ENCODE measurements at regions not wholly inside any gene's neighbourhood (a gene's known extent, or its start where the extent isn't known, plus 50 kb on each side); places are given as distances from the start of the nearest gene placed in this dataset.

DNA sequence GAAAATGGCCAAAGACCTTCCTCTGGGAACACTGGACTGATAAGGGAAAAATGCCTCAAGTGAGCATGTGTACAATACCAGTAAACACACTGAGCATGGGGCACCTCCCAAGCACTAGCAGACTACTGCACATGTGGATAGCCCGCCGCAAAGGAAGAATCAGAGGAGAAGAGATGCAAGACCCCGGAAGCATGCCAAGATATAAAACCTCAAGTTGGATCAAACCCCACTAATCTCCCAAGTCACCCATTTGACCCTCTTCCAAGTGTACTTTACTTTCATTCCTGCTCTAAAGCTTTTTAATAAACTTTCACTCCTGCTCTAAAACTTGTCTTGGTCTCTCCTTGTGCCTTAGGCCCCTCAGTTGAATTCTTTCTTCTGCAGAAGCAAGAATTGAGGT lies 121.1 kb upstream of the PLAAT1 start (continued):
- TF ChIP-seq, protein P1, sequence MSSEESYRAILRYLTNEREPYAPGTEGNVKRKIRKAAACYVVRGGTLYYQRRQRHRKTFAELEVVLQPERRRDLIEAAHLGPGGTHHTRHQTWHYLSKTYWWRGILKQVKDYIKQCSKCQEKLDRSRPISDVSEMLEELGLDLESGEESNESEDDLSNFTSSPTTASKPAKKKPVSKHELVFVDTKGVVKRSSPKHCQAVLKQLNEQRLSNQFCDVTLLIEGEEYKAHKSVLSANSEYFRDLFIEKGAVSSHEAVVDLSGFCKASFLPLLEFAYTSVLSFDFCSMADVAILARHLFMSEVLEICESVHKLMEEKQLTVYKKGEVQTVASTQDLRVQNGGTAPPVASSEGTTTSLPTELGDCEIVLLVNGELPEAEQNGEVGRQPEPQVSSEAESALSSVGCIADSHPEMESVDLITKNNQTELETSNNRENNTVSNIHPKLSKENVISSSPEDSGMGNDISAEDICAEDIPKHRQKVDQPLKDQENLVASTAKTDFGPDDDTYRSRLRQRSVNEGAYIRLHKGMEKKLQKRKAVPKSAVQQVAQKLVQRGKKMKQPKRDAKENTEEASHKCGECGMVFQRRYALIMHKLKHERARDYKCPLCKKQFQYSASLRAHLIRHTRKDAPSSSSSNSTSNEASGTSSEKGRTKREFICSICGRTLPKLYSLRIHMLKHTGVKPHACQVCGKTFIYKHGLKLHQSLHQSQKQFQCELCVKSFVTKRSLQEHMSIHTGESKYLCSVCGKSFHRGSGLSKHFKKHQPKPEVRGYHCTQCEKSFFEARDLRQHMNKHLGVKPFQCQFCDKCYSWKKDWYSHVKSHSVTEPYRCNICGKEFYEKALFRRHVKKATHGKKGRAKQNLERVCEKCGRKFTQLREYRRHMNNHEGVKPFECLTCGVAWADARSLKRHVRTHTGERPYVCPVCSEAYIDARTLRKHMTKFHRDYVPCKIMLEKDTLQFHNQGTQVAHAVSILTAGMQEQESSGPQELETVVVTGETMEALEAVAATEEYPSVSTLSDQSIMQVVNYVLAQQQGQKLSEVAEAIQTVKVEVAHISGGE (tag by site-specific recombination; conservative IDR thresholded peaks at IDR 0.05; ENCODE audit: low read depth), result no peak
- TF ChIP-seq, protein P2, sequence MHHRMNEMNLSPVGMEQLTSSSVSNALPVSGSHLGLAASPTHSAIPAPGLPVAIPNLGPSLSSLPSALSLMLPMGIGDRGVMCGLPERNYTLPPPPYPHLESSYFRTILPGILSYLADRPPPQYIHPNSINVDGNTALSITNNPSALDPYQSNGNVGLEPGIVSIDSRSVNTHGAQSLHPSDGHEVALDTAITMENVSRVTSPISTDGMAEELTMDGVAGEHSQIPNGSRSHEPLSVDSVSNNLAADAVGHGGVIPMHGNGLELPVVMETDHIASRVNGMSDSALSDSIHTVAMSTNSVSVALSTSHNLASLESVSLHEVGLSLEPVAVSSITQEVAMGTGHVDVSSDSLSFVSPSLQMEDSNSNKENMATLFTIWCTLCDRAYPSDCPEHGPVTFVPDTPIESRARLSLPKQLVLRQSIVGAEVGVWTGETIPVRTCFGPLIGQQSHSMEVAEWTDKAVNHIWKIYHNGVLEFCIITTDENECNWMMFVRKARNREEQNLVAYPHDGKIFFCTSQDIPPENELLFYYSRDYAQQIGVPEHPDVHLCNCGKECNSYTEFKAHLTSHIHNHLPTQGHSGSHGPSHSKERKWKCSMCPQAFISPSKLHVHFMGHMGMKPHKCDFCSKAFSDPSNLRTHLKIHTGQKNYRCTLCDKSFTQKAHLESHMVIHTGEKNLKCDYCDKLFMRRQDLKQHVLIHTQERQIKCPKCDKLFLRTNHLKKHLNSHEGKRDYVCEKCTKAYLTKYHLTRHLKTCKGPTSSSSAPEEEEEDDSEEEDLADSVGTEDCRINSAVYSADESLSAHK (tag by site-specific recombination; IDR thresholded peaks at IDR 0.05), result no peak
- TF ChIP-seq, protein P3, sequence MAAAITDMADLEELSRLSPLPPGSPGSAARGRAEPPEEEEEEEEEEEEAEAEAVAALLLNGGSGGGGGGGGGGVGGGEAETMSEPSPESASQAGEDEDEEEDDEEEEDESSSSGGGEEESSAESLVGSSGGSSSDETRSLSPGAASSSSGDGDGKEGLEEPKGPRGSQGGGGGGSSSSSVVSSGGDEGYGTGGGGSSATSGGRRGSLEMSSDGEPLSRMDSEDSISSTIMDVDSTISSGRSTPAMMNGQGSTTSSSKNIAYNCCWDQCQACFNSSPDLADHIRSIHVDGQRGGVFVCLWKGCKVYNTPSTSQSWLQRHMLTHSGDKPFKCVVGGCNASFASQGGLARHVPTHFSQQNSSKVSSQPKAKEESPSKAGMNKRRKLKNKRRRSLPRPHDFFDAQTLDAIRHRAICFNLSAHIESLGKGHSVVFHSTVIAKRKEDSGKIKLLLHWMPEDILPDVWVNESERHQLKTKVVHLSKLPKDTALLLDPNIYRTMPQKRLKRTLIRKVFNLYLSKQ (tag by site-specific recombination; IDR thresholded peaks at IDR 0.05; ENCODE audit: borderline replicate concordance), result no peak
- TF ChIP-seq ZNF76 (tag by site-specific recombination; IDR thresholded peaks at IDR 0.05; ENCODE audit: borderline replicate concordance, low read depth) (no peak), ZFP37 (tag by site-specific recombination; IDR thresholded peaks at IDR 0.05) (no peak), ZNF366 (tag by site-specific recombination; conservative IDR thresholded peaks at IDR 0.05) (no peak), ZNF677 (tag by site-specific recombination; IDR thresholded peaks at IDR 0.05) (no peak), ZNF707 (tag by site-specific recombination; IDR thresholded peaks at IDR 0.05) (no peak)
- TF ChIP-seq, protein P4, sequence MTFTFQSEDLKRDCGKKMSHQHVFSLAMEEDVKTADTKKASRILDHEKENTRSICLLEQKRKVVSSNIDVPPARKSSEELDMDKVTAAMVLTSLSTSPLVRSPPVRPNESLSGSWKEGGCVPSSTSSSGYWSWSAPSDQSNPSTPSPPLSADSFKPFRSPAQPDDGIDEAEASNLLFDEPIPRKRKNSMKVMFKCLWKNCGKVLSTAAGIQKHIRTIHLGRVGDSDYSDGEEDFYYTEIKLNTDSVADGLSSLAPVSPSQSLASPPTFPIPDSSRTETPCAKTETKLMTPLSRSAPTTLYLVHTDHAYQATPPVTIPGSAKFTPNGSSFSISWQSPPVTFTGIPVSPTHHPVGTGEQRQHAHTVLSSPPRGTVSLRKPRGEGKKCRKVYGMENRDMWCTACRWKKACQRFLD (tag by site-specific recombination; IDR thresholded peaks at IDR 0.05), result no peak

DNA sequence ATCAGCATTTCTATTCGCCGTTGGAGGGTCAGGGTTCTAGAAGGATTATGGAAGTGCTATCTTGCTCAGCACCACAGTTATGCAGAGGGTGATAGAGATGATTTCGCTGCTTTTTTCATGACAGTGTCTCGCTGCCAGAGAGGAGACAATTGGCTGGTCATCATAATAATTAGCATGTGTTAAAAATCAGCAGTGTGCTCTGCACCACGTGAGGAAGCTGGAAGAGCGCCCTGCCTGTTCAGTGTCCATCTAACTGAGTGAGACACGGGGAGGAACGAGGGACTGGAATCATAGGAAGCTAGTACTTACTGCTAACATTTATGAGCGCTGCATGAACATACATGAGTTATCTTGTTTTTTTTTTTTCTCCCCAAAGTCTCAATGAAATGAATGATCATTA lies 116.2 kb upstream of the PLAAT1 start:
- Histone ChIP-seq H3K4me3 (ENCODE audit: low read depth, low read length) (no peak overlapping the region), H3K36me3 (ENCODE audit: control insufficient read depth in 2 of 2, insufficient read depth in 1 of 2, low read length in 2 of 2) (no peaks in the 10 kb centered on the region), H3K9me3 (ENCODE audit: control insufficient read depth, insufficient read depth, low read depth, low read length) (no peaks in the 10 kb centered on the region), H3K27ac (ENCODE audit: extremely low read depth, low read depth, low read length) (no peak overlapping the region), H3K4me1 (ENCODE audit: control insufficient read depth, insufficient read depth, low read length) (no peaks in the 10 kb centered on the region)
- CTCF ChIA-PET, result no interaction called here
- TF ChIP-seq IKZF3 (tag by site-specific recombination; IDR thresholded peaks at IDR 0.05) (no peak), FEZF1 (tag by site-specific recombination; IDR thresholded peaks at IDR 0.05) (no peak), ZNF629 (tag by site-specific recombination; IDR thresholded peaks at IDR 0.05) (no peak), HOXC10 (CRISPR knock-in tag; IDR thresholded peaks at IDR 0.05) (no peak), ZNF561 (tag by site-specific recombination; IDR thresholded peaks at IDR 0.05; ENCODE audit: borderline replicate concordance) (no peak), ZNF48 (tag by site-specific recombination; IDR thresholded peaks at IDR 0.05) (no peak)
- POLR2A ChIA-PET, result no interaction called here

DNA sequence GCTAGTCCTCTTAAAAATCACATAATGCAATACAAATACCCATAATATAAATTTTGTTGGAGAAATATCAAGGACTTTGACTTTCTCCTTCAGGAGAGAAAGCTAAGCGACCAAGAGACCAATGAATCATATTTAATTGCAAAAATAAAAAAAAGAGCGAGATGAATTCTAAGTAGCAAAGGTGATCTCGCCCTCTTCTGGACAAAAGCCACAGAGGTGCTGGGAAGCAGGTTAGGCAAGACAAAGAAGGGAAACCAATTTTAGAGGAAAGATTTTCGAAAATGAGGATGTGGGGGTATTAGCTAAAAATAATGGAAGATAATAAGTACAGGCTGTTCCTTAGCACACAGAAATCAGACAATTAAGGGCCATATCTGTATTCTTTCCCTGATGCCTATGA lies 111.4 kb upstream of the PLAAT1 start:
- H3K4me3 ChIP-seq (ENCODE audit: low read depth, low read length), result no peak overlapping the region
- no peaks in the 10 kb centered on the region for H3K9me3 ChIP-seq (ENCODE audit: control insufficient read depth, insufficient read depth, low read depth, low read length)
- POLR2A ChIA-PET, result no interaction called here
- H3K36me3 ChIP-seq (ENCODE audit: control insufficient read depth in 2 of 2, insufficient read depth in 1 of 2, low read length in 2 of 2), result no peaks in the 10 kb centered on the region
- no peaks in the 10 kb centered on the region for H3K4me1 ChIP-seq (ENCODE audit: control insufficient read depth, insufficient read depth, low read length)
- CTCF ChIA-PET, result interaction anchor here (0.7 to 1.1 kb wide), 4 partner anchors 214 to 317 kb away, joined by 3 to 4 read pairs (median 3); no protein-coding TSS in a partner anchor
- no peak overlapping the region for H3K27ac ChIP-seq (ENCODE audit: extremely low read depth, low read depth, low read length)
- TF ChIP-seq ZNF202 (tag by site-specific recombination; IDR thresholded peaks at IDR 0.05; ENCODE audit: borderline replicate concordance) (no peak), ZEB2 (tag by site-specific recombination; IDR thresholded peaks at IDR 0.05) (no peak), ZNF366 (tag by site-specific recombination; conservative IDR thresholded peaks at IDR 0.05) (no peak), ZNF19 (tag by site-specific recombination; IDR thresholded peaks at IDR 0.05; ENCODE audit: low read depth) (no peak), ZSCAN16 (tag by site-specific recombination; IDR thresholded peaks at IDR 0.05) (no peak), ZNF239 (tag by site-specific recombination; IDR thresholded peaks at IDR 0.05) (no peak), SETDB1 (IDR thresholded peaks at IDR 0.05; ENCODE audit: insufficient read length, low read length) (no peak), ZNF830 (tag by site-specific recombination; IDR thresholded peaks at IDR 0.05; ENCODE audit: low read depth) (no peak)
- TF ChIP-seq, protein P5, sequence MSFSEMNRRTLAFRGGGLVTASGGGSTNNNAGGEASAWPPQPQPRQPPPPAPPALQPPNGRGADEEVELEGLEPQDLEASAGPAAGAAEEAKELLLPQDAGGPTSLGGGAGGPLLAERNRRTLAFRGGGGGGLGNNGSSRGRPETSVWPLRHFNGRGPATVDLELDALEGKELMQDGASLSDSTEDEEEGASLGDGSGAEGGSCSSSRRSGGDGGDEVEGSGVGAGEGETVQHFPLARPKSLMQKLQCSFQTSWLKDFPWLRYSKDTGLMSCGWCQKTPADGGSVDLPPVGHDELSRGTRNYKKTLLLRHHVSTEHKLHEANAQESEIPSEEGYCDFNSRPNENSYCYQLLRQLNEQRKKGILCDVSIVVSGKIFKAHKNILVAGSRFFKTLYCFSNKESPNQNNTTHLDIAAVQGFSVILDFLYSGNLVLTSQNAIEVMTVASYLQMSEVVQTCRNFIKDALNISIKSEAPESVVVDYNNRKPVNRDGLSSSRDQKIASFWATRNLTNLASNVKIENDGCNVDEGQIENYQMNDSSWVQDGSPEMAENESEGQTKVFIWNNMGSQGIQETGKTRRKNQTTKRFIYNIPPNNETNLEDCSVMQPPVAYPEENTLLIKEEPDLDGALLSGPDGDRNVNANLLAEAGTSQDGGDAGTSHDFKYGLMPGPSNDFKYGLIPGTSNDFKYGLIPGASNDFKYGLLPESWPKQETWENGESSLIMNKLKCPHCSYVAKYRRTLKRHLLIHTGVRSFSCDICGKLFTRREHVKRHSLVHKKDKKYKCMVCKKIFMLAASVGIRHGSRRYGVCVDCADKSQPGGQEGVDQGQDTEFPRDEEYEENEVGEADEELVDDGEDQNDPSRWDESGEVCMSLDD (tag by site-specific recombination; IDR thresholded peaks at IDR 0.05), result no peak
